Activated CD8-positive, alpha-beta memory T cell treated with anti-CD3 and anti-CD28 coated beads for 1 hour (primary cell): ENCODE measurements at regions not wholly inside any gene's neighbourhood (a gene's known extent, or its start where the extent isn't known, plus 50 kb on each side); places are given as distances from the start of the nearest gene placed in this dataset.

Experiments used
- DNase-seq, 2 donors: peaks; one replicate each; pipeline ENCODE4 v3.0.0-alpha.2; 2020; ENCODE audit warnings: low read depth in 1 of 2; ENCODE audit errors: extremely low read depth in 1 of 2

- no peak for DNase-seq
Measured at GRCh38 chr14:86510491-86510890, 980.5 kb downstream of the FLRT2 start.

GRCh38 chr14:86505808-86506207 lies 975.9 kb downstream of the FLRT2 start:
- DNase-seq = no peak

GRCh38 chr14:86501611-86502010 lies 971.7 kb downstream of the FLRT2 start:
- no peak for DNase-seq

GRCh38 chr14:86491743-86492142 lies 961.8 kb downstream of the FLRT2 start:
- DNase-seq = no peak

GRCh38 chr14:86481104-86481503 lies 951.2 kb downstream of the FLRT2 start:
- DNase-seq = no peak

- no peak for DNase-seq
Measured at GRCh38 chr14:86464341-86464740, 934.4 kb downstream of the FLRT2 start.

- DNase-seq = no peak
Measured at GRCh38 chr14:86462193-86462753, 932.3 kb downstream of the FLRT2 start.

GRCh38 chr14:86457481-86458135 lies 927.7 kb downstream of the FLRT2 start:
- no peak for DNase-seq

GRCh38 chr14:86450085-86450484 lies 920.1 kb downstream of the FLRT2 start:
- DNase-seq = no peak

GRCh38 chr14:86442135-86442534 lies 912.2 kb downstream of the FLRT2 start:
- no peak for DNase-seq

- no peak for DNase-seq
Measured at GRCh38 chr14:86430853-86431252, 900.9 kb downstream of the FLRT2 start.

- DNase-seq = no peak
Measured at GRCh38 chr14:86423214-86423613, 893.3 kb downstream of the FLRT2 start.

GRCh38 chr14:86420131-86420530 lies 890.2 kb downstream of the FLRT2 start:
- DNase-seq = no peak

GRCh38 chr14:86414146-86414545 lies 884.2 kb downstream of the FLRT2 start:
- no peak for DNase-seq

GRCh38 chr14:86404989-86405649 lies 875.2 kb downstream of the FLRT2 start:
- no peak for DNase-seq

- DNase-seq = no peak
Measured at GRCh38 chr14:86404425-86404824, 874.5 kb downstream of the FLRT2 start.

GRCh38 chr14:86402545-86402944 lies 872.6 kb downstream of the FLRT2 start:
- no peak for DNase-seq

GRCh38 chr14:86391085-86391484 lies 861.1 kb downstream of the FLRT2 start:
- DNase-seq = no peak

- no peak for DNase-seq
Measured at GRCh38 chr14:86388216-86388615, 858.3 kb downstream of the FLRT2 start.

GRCh38 chr14:86373886-86374285 lies 843.9 kb downstream of the FLRT2 start:
- no peak for DNase-seq

- DNase-seq = no peak
Measured at GRCh38 chr14:86372402-86372801, 842.5 kb downstream of the FLRT2 start.

- DNase-seq = no peak
Measured at GRCh38 chr14:86364634-86365033, 834.7 kb downstream of the FLRT2 start.
